A673 (cell line): ENCODE measurements at regions not wholly inside any gene's neighbourhood (a gene's known extent, or its start where the extent isn't known, plus 50 kb on each side); places are given as distances from the start of the nearest gene placed in this dataset.

Experiments used
- BruUV-seq: library from RNA; stranded (reverse); fragments of 400-500 nt; replicated peaks from 2 replicates; lab custom pipeline; 2021; lab: Mats Ljungman, UMichigan
- CTCF ChIA-PET: fragments of 300-600 bp; sonication (Branson Sonifier 250); formaldehyde crosslinking; loops from one replicate; lab custom pipeline; 2022; ENCODE audit warnings: antibody characterized with exemption; lab: Charles Lee
- POLR2A ChIA-PET: fragments of 300-600 bp; sonication (Branson Sonifier 250); formaldehyde crosslinking; loops from one replicate; lab custom pipeline; 2022; ENCODE audit warnings: antibody characterized with exemption; ENCODE audit not compliant: low non-redundant PET; lab: Charles Lee
- DNase-seq: peaks from one replicate; pipeline ENCODE4 v3.0.0-alpha.2; 2015; ENCODE audit warnings: low spot score
- H3K27ac ChIP-seq: fragments of 200-600 bp; sonication (generic); 2 replicates; pipeline ENCODE4 v1.5.1; 2016; ENCODE audit warnings: mixed run types, low read depth, mild to moderate bottlenecking, mixed read lengths, antibody characterized with exemption, low read length; ENCODE audit not compliant: poor library complexity, severe bottlenecking
- H3K27me3 ChIP-seq: fragments of 200-600 bp; sonication (generic); replicated peaks from 2 replicates; pipeline ENCODE4 v1.6.1; 2017; ENCODE audit warnings: mixed run types, low read depth, mild to moderate bottlenecking, mixed read lengths, antibody characterized with exemption, low read length; ENCODE audit not compliant: insufficient read depth, poor library complexity
- H3K36me3 ChIP-seq: fragments of 200-600 bp; sonication (generic); 2 replicates; pipeline ENCODE4 v1.6.1; 2016; ENCODE audit warnings: mixed run types, mild to moderate bottlenecking, mixed read lengths, antibody characterized with exemption, low read length; ENCODE audit not compliant: insufficient read depth, poor library complexity, severe bottlenecking
- H3K4me1 ChIP-seq: fragments of 200-600 bp; sonication (generic); 2 replicates; pipeline ENCODE4 v1.6.1; 2017; ENCODE audit warnings: mixed run types, mild to moderate bottlenecking, mixed read lengths, antibody characterized with exemption, low read length; ENCODE audit not compliant: insufficient read depth, poor library complexity, severe bottlenecking
- H3K4me3 ChIP-seq: fragments of 200-600 bp; sonication (generic); 2 replicates; pipeline ENCODE4 v1.5.1; 2016; ENCODE audit warnings: low read depth, mixed run types, mild to moderate bottlenecking, mixed read lengths, low read length; ENCODE audit not compliant: poor library complexity, severe bottlenecking
- H3K9me3 ChIP-seq: fragments of 200-600 bp; sonication (generic); 2 replicates; pipeline ENCODE4 v1.6.1; 2016; ENCODE audit warnings: mixed run types, low read depth, mild to moderate bottlenecking, mixed read lengths, antibody characterized with exemption, low read length; ENCODE audit not compliant: poor library complexity, severe bottlenecking
- CTCF ChIP-seq: fragments of 300-800, 200-600 bp; sonication (generic); conservative IDR thresholded peaks from 2 replicates; pipeline ENCODE4 v1.5.1; 2017; ENCODE audit warnings: low read depth, mild to moderate bottlenecking, antibody characterized with exemption, low read length, moderate library complexity, mixed read lengths
- EZH2 ChIP-seq: fragments of 200-600 bp; sonication (generic); IDR thresholded peaks from 2 replicates; pipeline ENCODE4 v1.6.1; 2017; ENCODE audit warnings: borderline replicate concordance, low read depth, mild to moderate bottlenecking, mixed read lengths, antibody characterized with exemption, low read length; ENCODE audit not compliant: poor library complexity, severe bottlenecking
- intact Hi-C: fragments of 100-400 bp; cut with micrococcal nuclease; formaldehyde crosslinking; loops from one replicate; pipeline ENCODE4 v1.10.0; 2022; ENCODE audit not compliant: unreplicated experiment

- Histone ChIP-seq H3K4me1 (no peaks in the 10 kb centered on the region), H3K27ac (no peak overlapping the region), H3K27me3 (peaks cover 4% of the 10 kb centered on the region), H3K4me3 (no peak overlapping the region), H3K9me3 (no peaks in the 10 kb centered on the region), H3K36me3 (no peaks in the 10 kb centered on the region)
- TF ChIP-seq EZH2 (no peak), CTCF (no peak)
- no peak for DNase-seq
- ChIA-PET CTCF (no interaction called here), POLR2A (no interaction called here)
- BruUV-seq = no TSS peak
- intact Hi-C loops = no loop called here
Observed at GRCh38 chr6:142612956-142613355, 311.1 kb downstream of the ADGRG6 start.

GRCh38 chr6:142613981-142614380 lies 312.2 kb downstream of the ADGRG6 start:
- peaks cover 4% of the 10 kb centered on the region for H3K27me3 ChIP-seq
- DNase-seq = no peak
- H3K4me3 ChIP-seq = no peak overlapping the region
- no peaks in the 10 kb centered on the region for H3K36me3 ChIP-seq
- POLR2A ChIA-PET = no interaction called here
- CTCF ChIA-PET = no interaction called here
- no peak for TF ChIP-seq CTCF
- no peak for TF ChIP-seq EZH2
- no peak overlapping the region for H3K27ac ChIP-seq
- no TSS peak for BruUV-seq
- no peaks in the 10 kb centered on the region for H3K4me1 ChIP-seq
- intact Hi-C loops = no loop called here
- H3K9me3 ChIP-seq = no peaks in the 10 kb centered on the region

DNA sequence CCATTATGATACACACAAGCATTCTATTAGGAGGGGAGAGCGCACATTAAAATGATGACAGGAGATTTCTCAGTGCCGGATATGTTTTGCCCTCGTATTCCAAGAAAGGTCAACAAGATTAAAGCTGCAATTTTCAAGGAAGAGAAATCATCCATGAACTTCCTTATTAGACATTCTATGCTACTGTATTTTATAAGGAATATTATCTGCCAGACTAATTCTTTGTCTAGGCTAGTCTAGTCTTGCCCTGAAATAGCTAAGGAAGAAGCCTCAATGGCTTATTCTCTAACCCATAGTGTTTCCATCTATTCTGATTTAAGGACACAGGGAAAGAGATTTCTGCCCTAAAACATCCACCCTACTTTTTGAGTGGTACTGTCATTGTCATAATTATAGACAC lies 315.4 kb downstream of the ADGRG6 start:
- Histone ChIP-seq H3K9me3 (no peaks in the 10 kb centered on the region), H3K27ac (no peak overlapping the region), H3K36me3 (no peaks in the 10 kb centered on the region), H3K27me3 (peaks cover 3% of the 10 kb centered on the region), H3K4me1 (no peaks in the 10 kb centered on the region), H3K4me3 (no peak overlapping the region)
- TF ChIP-seq EZH2 (no peak), CTCF (no peak)
- intact Hi-C loops = no loop called here
- no peak for DNase-seq
- no TSS peak for BruUV-seq
- ChIA-PET CTCF (no interaction called here), POLR2A (no interaction called here)
